AG04450 (cell line): ENCODE measurements at regions not wholly inside any gene's neighbourhood (a gene's known extent, or its start where the extent isn't known, plus 50 kb on each side); places are given as distances from the start of the nearest gene placed in this dataset.

Experiments
- CTCF ChIA-PET: fragments of 300-600, 350-600 bp; formaldehyde crosslinking; extraction: SDS; loops from one replicate; lab custom pipeline; 2022; ENCODE audit warnings: antibody characterized with exemption, inconsistent platforms; lab: Charles Lee
- POLR2A ChIA-PET: fragments of 350-600 bp; formaldehyde crosslinking; extraction: SDS; loops from one replicate; lab custom pipeline; 2021; ENCODE audit warnings: antibody characterized with exemption, inconsistent platforms; lab: Yijun Ruan, JAX
- DNase-seq: peaks from one replicate; pipeline ENCODE4 v3.0.0-alpha.2; 2011; ENCODE audit warnings: low read depth, low spot score
- H3K27ac ChIP-seq: one replicate; pipeline ENCODE4 v1.5.1; 2012; ENCODE audit warnings: low read depth, low read length, control low read depth
- H3K27me3 ChIP-seq: one replicate; pipeline ENCODE4 v1.6.0; 2012; ENCODE audit warnings: low read length; ENCODE audit not compliant: control insufficient read depth, insufficient read depth
- H3K4me3 ChIP-seq: 2 replicates; pipeline ENCODE4 v1.5.1; 2011; ENCODE audit warnings: mild to moderate bottlenecking, low read depth, low read length, control low read depth
- H3K9me3 ChIP-seq: 2 replicates; pipeline ENCODE4 v1.5.1; 2012; ENCODE audit warnings: low read length; ENCODE audit not compliant: control insufficient read depth, insufficient read depth
- TF ChIP-seq, protein P1 (sequence below): IDR thresholded peaks from 2 replicates; pipeline ENCODE4 v1.5.1; 2011; ENCODE audit warnings: low read depth, low read length, control low read depth, inconsistent platforms

DNA sequence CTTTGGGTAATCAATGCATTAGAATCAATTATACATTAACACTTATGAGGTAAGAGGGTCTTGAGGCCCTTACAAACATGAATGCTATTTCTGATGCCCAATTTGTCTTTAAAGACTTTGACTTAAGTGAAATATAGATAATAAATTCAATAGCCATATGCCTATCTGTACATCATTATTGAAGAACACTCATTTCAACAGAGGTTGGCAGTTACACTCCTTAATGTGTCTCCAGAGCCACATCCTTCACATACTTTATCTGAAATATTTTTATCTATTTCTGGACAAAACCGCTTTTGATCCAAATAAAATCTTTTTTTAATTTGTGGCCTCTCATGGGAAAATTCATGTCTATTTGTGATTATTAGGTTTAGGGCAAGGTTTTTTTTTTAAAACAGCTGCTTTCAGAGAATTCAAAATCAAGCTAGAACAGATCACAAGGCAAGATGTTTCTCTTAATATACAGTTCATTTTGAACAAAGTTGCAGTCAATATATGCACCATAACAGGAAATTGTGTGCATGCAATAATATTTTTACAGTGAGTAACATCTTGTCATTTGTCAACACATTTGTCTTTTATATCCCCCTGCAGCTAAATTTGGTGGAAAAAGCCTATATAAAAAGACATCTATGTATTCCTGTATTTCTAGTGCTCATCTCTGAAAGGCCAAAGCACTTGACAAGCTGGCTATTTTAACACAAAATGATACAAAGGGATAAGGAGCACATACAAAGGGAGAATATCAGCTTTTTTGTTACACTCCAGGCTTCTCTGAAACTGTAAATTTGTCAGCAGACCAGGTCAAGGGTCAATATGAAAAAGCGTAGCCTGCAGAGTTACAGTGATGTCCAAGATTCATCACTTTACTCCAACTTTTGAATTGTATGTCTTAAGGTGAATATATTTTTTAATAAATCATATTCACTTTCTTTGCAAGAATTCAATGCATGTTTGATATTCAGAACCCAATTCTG, 146.2 kb upstream of the DPH6 start:
- H3K4me3 ChIP-seq = no peak overlapping the region
- TF ChIP-seq, protein P1, sequence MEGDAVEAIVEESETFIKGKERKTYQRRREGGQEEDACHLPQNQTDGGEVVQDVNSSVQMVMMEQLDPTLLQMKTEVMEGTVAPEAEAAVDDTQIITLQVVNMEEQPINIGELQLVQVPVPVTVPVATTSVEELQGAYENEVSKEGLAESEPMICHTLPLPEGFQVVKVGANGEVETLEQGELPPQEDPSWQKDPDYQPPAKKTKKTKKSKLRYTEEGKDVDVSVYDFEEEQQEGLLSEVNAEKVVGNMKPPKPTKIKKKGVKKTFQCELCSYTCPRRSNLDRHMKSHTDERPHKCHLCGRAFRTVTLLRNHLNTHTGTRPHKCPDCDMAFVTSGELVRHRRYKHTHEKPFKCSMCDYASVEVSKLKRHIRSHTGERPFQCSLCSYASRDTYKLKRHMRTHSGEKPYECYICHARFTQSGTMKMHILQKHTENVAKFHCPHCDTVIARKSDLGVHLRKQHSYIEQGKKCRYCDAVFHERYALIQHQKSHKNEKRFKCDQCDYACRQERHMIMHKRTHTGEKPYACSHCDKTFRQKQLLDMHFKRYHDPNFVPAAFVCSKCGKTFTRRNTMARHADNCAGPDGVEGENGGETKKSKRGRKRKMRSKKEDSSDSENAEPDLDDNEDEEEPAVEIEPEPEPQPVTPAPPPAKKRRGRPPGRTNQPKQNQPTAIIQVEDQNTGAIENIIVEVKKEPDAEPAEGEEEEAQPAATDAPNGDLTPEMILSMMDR = no peak
- H3K27ac ChIP-seq = no peak overlapping the region
- POLR2A ChIA-PET = no interaction called here
- H3K27me3 ChIP-seq = no peaks in the 10 kb centered on the region
- no peak for DNase-seq
- CTCF ChIA-PET = no interaction called here
- H3K9me3 ChIP-seq = no peaks in the 10 kb centered on the region

DNA sequence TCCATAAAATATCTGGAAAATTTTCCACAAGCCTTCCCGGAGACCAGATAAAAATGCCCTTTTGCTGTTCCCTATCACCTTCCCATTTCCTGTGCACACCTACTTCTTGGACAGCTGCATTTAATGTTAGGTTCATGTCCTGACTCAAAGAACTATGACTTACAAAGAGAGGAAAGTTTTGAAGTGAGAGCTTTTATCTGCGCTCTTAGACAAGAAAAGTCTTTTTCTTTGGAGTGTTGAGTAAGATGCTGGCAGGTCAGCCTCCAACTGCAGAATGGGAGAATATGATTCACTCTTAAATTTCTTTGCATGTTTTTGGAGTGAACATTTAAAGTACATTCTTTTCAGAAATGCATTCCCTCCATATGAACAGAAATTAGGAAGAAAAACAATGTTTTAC, 147.3 kb upstream of the DPH6 start:
- CTCF ChIA-PET = no interaction called here
- POLR2A ChIA-PET = no interaction called here
- no peak for DNase-seq
- no peak overlapping the region for H3K4me3 ChIP-seq
- TF ChIP-seq, protein P1 = no peak
- no peak overlapping the region for H3K27ac ChIP-seq
- H3K9me3 ChIP-seq = no peaks in the 10 kb centered on the region
- no peaks in the 10 kb centered on the region for H3K27me3 ChIP-seq

DNA sequence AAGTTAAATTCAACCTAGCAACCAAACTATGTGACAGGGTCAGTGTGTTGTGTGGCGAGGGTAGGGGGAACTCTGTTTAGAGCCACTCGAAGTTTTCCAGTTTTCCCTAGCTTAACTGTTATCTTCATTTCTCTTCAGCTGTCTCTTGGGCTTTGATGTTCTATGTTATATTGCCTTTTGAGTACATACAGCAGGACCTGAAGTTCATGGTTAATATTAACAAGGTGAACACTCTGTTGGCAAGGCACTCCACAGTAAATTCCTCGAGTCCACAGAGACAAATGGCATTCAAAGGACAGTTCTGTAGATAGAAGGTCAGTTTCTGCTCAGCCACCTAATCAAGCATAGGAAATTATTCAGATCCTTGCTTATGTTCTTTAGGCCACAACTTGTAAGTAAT, 147.9 kb upstream of the DPH6 start:
- TF ChIP-seq, protein P1 = no peak
- DNase-seq = no peak
- Histone ChIP-seq H3K4me3 (no peak overlapping the region), H3K27ac (no peak overlapping the region), H3K9me3 (no peaks in the 10 kb centered on the region), H3K27me3 (no peaks in the 10 kb centered on the region)
- ChIA-PET POLR2A (no interaction called here), CTCF (no interaction called here)

DNA sequence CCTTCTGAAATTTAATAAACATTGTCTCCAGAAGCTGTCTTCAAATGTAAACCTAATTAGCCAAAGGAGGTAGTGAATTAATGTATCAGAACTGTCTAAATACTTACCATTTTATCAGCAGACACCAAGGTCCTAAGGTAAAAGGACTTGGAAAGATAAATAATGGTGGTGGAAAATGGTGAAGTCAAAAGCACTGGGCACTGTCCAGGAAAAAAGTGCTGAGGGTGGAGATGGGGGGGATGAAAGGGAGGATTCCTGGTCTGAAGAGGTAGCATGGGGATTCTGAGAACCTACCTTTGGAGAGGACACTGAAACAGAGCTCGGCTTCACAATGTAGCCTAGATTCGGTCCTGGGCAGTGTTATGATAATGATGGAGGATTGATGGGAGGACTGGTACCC, 149.0 kb upstream of the DPH6 start:
- no peak overlapping the region for H3K4me3 ChIP-seq
- H3K27ac ChIP-seq = no peak overlapping the region
- no peaks in the 10 kb centered on the region for H3K9me3 ChIP-seq
- POLR2A ChIA-PET = no interaction called here
- DNase-seq = no peak
- TF ChIP-seq, protein P1 = no peak
- no peaks in the 10 kb centered on the region for H3K27me3 ChIP-seq
- CTCF ChIA-PET = interaction anchor here (0.7 kb wide), 1 partner anchor 162 kb away, joined by 3 read pairs; no protein-coding TSS in a partner anchor

- Histone ChIP-seq H3K27me3 (no peaks in the 10 kb centered on the region), H3K4me3 (no peak overlapping the region), H3K27ac (peak overlapping the region; percentile 87), H3K9me3 (no peaks in the 10 kb centered on the region)
- ChIA-PET POLR2A (no interaction called here), CTCF (interaction anchor here (0.5 to 2.6 kb wide), 3 partner anchors 54 to 665 kb away, joined by 3 to 11 read pairs (median 8); no protein-coding TSS in a partner anchor)
- peak; percentile 68 for DNase-seq
- TF ChIP-seq, protein P1 = no peak
Measured at GRCh38 chr15:35696767-35697231, 150.8 kb upstream of the DPH6 start.
